ENCODE measurements at regions not wholly inside any gene's neighbourhood (a gene's known extent, or its start where the extent isn't known, plus 50 kb on each side); places are given as distances from the start of the nearest gene placed in this dataset.
"Not testable (repeated sequence)": the region's sequence is repeated elsewhere in the genome, so short reads cannot be mapped to it uniquely, and the experiment has no call there.

DNA sequence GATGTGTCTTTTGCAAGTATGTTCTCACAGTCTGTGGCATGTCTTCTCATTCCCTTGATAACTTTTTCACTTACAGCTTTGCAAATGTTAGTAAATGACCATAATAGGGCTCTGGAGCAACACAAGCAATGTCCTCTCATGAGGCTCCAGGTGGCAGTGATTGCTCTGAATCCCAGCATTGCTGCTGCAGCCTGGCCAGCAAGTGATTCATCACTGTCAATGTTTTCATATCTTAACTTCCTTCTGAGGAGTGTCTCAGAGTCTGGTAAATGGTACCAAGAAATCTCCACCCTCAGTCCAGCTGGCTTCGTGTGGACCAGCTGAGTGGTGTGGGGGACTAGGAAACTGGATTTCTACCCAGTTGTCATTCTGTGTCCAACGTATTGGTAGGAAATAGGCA lies 139.6 kb downstream of the MYLK4 start:
- DNase-seq: no peak

DNA sequence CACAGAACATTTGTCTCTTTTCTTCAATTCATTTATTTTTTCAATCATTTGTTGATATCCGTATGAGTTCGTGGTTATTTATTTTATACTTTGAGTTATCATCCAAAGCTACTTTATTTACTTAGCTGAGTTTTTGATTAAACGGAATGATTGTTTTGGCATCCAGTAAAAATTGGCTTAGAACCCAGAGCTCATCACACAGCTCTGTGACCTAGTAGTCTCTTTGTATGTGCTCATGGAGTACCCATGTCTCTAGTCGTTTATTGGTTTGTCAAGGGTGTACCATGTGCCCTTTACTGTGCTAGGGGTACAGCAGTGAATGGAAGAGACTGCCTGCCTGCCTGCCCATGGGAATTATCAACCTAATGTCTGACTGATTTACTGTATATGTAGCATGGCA lies 142.2 kb downstream of the MYLK4 start:
- no peak for DNase-seq

DNA sequence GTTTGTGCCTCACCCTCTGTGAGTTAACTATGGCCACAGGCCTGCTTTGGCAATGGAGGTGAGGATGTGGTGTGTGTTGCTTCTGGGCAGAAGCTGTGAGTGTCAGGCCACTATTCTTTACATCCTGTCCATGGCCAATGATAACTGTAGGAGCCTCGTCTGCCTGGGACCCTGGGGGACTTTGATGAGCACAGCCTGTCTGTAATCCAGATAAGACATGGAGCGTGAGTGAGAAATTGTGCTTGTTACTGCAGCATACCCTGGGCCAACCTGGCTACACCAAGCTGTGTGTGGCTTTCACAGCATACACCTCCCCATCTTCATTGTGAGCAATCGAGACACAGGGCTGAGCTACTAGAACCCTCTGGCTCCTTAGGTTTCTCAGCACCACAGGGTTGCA lies 150.4 kb downstream of the MYLK4 start:
- no peak for DNase-seq

DNA sequence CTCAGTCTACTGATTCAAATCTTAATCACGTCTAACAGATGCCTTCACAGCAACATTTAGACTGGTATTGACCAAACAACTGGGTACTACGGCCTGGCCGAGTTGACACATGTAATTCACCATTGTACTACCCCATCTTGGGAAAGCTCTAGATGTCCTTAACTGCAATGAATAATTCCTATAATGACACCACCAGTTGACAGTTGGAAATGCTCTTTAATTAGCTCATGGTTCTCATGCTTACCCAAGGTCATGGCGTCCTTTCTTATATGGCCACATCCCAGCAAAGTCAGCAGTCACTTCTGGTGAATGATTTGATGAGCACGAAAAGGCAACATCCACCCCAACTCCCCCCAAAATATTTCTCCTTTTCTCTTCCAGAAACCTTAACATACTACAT lies 150.9 kb downstream of the MYLK4 start:
- no peak for DNase-seq

DNA sequence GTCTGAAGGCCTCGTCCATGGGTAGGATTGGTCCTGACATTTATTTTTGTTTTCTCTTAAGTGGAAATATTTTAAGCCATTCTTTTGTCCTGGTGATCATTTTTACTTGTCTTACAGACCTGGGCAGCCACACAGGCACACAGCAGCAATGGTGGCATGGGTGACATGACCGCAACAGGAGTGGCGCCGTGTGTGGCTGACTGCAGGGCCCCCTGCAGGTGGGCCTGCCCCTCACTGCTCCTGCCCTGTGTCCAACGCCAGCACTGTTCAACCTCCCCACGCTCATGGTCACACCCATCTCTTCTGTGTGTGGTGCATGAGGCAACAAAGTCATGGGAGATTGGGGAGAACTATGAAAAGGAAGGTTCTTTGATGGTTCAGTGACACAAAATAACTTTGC lies 151.9 kb downstream of the MYLK4 start:
- DNase-seq: no peak

DNA sequence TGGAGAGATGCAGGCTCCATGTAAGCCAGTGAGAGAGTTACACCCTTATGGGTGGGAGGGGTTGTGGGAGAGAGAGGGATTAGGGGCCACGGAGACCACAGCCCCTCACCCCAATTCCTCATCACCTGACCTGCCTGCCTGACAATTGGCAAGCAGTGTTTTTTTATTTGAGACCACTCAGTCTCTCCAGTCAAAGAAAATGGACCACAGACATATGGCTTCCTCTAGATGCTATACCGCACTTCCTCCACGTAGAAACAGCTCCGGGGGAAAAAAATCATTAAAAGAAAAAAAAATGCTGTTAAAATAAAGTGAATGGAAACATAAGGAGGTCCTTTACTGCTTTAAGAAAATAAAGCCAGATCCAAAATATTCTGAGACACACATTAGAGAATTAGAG lies 152.7 kb downstream of the MYLK4 start:
- DNase-seq: no peak

DNA sequence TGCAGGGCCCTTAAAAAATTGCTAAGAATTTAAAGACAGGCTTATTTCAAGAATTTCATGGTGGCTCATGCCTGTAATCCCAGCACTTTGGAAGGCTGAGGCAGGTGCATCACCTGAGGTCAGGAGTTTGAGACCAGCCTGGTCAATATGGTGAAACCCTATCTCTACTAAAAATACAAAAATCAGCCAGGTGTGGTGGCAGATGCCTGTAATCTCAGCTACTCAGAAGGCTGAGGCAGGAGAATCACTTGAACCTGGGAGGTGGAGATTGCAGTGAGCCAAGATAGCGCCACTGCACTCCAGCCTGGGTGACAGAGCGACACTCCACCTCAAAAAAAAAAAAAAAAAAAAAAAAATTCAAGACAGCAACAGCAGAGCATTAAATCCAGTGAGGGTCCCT lies 153.3 kb downstream of the MYLK4 start:
- DNase-seq: not testable (repeated sequence)

DNA sequence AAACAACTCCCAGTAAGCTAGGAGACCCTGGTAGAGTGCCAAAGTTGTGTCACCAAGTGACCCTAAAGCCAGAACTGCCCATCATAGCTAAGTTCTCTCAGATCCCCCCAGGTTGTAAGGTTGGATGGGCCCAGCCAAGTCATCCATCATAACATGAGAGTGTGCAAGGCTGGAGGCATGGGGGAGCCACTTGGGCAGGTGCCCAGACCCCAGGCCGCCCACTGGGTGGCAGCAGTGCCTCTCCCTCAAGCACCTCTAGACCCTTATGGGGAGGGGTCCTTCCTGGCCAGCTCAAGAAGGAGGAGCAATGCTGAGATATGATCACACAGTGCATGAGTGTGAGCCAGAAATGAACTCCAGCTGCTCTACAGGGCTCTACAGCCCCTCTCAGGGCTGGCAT lies 154.5 kb downstream of the MYLK4 start:
- no peak for DNase-seq

DNA sequence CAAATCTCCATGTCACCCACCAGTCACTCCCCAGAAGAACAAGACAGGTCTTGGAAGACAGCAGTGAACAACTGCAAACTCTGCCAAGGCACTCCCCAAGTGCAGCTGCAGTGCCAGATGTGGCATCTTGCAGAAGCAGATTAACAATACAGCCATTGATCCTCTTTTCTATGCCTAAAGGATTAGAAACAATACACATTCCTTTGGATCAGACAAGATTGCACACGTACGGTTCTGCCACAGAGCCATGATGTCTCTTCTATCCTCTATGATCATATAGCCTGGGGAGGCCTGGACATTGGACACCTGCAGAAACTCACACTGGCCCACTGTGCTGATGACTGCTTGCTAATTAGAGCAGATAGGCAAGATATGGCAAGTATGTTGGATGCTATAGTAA lies 155.9 kb downstream of the MYLK4 start:
- no peak for DNase-seq

DNA sequence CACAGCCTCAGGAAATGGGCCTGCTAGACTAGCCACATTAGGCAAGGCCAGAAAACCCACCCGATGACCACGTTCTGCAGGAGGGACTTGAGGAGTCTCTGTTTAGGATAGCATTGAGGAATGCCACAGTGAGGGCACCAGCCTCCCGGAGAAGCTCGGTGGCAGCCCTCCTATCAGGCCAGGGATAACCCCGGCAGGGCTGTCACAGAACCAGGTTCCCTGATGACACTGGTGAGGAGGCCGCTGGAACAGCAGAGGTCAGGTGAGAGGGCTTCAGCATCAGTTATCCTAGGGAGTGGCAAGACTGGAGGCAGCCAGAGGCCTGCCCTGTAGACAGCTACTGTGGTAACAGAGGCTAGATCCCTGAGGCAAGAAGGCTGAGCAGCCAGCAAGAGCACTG lies 157.6 kb downstream of the MYLK4 start:
- no peak for DNase-seq

DNA sequence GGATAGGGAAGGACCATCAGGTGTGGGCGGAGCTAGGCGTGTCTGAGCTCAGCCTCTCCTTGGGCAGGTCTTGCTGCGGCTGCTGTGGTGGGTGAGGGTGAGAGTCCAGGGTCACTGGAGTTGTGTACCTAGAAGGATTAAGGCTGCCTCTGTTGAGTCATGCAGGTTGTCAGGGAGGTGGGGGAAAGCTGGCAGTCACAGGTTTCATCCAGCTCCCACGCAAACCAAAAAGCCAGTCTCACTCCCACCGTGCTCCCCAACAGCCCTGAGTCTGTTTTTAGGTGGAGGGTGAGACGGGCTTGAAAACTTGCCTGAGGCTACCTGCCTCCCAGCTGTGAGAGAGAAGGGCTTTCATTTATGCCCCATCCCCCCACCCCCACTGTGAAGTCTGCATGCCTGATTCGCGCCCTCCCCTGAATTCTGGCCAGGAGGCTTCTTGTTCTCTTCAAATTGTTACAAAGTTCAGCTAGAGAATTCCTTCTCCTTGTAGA lies 161.5 kb downstream of the MYLK4 start:
- no peak for DNase-seq

DNA sequence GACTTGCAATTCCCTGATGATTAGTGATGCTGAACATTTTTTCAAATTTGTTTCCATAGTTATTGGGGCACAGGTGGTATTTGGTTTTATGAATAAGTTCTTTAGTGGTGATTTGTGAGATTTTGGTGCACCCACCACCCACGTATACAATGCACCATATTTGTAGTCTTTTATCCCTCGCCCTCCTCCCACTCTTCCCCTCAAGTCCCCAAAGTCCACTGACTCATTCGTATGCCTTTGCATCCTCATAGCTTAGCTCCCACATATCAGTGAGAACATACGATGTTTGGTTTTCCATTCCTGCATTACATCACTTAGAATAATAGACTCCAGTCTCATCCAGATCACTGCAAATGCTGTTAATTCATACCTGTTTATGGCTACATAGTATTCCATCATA lies 167.3 kb downstream of the MYLK4 start:
- DNase-seq: no peak

DNA sequence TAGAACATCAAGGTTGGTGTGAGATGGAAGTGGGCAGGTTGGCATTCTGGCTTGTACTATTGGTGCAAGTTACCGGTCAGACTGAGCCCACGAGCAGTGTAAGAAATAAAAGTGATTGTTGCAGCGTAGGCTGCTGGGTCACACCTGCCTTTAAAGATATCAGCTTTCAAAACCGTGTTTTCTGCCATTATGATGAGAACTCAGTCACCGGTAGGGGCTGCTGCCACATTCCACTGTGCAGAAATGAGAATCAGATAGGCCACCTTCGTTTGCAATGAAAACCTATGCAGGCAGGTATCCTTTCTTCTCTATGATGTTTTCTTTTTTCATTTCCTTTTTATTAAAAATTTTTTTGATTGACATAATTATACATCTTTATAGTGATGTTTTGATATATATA lies 168.5 kb downstream of the MYLK4 start:
- no peak for DNase-seq

DNA sequence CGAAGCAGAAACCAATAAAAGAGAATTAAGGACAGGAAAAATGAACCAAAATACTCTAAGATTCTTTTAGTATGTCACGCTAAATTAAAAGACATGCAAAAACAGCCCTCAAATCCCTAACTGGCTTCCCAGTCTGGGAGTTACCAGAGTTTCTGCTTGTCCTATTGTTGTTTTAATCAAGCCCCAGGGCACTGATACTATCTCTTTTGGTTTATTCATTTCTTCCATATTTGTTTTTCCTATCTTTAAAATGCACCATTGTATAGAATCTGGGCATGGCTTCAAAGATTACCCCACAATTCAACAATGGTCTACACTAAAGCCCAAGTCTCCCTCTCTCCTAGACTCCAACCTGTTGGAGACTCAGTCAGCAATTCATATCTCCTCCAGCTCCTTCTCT lies 169.1 kb downstream of the MYLK4 start:
- no peak for DNase-seq

DNA sequence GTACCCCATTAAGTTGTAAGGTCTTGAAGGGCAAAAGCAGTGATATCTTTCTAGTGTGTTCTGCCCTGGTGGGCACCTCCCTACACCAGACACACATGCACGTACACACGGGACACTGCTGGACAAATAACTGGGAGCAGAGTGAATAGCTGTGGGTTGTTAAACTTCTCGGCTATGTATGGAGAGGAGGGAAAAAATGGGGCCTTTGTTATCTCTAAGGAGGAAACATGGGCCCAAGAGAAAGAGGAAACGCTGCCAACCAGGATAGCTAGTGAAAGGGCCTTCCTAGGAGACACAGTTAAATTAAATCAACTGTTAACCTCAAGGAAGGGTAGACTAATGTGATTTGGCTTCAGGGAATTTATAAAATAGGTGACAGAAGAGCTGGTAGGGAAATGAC lies 169.7 kb downstream of the MYLK4 start:
- no peak for DNase-seq

DNA sequence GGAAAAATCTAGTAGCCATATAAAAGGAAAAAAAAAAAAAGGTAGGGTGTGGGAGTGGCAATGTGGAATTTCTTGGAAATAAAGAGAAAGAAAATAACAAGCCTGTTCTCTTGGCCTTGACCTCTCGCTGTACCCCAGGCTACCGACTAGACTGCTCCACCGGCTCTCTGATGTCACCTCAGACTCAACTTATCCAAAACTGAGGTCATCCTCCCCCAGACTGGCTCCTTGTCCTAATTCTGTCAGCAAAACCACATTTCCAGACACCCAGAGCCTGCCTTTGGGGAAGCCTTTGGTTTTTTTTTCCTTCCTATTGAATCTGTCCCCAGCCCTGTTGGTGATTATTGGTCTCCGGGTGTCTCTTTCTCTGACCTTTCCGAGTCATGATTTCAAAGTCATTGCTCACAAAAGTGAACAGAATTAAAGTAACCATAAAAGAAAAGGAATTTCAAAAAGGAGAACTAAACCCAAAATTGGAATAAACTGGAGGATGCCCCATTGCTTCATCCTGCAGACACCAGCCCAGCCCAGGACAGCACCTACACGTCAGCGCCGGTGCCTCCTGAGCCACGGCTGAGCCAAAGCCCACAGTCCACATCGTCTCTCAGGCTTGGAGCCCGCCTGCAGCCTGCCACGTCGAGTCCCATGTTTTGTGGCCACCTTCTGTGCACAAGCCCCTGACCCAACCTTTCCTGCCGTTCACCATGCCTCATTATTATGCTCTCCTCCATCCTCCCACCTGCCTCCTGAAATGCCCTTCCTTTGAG lies 170.7 kb downstream of the MYLK4 start:
- no peak for DNase-seq

DNA sequence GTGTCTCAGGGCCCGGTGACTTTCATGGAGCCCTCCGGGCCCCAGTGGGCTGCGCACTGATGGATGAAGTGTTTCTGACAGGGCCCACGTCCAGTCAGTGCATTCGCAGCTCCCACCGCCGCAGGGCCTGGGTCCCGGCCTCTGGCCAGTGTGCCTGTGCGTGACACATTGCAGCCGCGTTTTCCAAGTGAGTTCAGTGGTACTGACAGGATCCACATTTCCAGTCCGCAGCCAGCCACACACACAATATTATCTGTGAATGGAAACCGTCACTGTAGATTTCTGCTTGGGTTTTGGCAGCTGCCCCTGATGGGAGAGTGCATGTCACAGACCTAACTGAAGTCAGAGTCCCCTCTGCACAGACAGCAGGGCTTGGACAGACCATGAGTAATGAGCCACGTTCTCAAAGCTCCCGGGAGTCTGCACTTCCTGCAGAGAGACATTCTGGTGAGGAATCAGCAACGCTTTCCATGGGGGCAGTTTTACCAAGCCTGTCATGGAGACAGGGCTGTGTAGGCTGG lies 171.4 kb downstream of the MYLK4 start:
- peak; percentile 47 for DNase-seq

DNA sequence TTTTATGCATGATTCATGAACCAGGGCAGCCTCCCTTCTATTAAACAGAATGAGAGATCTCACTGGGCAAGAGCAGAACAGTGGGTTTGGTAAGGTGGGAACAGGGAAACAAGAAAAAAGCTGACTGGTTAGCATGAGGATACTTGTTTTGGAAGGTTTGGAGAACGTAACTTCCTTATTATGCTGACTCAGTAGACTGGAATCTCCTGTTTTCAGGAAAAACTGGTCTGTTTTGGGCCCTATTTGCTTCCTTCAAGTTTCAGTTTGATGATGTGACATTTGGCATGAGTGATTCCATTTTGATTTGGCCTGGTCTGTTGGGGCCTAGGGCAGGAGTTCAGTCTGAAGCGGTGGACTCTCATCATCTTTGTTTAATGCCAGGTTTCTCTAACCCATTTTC lies 172.0 kb downstream of the MYLK4 start:
- peak; percentile 33 for DNase-seq

DNA sequence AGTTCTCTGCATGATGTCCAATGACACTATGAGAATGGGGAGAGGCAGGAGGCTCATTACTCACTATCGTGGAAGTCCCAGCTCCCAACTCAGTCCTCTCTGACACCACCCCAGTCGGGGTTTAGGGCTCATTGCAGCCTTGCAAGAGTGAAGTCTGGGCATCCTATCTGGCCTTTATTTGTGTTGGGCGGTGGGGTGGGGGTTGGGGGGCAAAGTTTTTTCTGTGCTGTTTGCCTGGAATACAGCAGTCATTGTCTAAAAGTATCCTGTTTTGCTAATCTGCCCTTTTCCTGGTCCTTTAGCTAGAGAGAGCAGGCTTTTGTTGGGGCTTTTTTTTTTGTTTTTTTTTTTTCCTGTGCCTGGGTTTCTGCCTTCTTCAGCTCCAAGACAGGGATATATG lies 174.2 kb downstream of the MYLK4 start:
- no peak for DNase-seq

DNA sequence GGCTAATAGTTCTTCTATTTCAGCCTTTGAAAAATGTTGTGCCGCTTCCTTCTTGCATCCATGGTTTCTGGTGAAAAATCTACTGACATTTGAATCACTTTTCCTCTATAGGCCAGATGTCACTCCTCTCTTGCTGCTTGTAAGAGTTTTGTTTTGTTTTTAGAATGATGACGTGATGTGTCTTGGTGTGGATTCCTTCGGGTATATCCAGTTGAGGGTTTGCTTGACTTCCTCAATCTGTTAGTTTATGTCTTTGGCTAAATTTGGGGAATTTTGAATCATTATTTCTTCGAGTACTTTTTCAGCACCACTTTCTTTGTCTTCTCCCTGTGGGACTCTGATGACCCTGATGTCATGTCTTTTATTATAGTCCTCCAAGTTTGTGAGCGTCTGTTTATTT lies 175.5 kb downstream of the MYLK4 start:
- no peak for DNase-seq

DNA sequence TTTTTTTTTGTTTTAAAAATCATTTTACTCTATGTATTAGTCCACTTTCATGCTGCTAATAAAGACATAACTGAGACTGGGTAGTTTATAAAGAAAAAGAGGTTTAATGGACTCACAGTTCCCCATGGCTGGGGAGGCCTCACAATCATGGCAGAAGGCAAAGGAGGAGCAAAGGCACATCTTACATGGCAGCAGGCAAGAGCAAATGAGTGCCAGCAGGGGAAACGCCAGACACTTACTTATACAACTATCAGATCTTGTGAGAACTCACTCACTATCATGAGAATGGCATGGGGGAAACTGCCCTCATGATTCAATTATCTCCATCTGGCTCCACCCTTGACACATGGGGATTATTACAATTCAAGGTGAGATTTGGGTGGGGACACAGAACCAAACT lies 181.3 kb downstream of the MYLK4 start:
- not testable (repeated sequence) for DNase-seq

DNA sequence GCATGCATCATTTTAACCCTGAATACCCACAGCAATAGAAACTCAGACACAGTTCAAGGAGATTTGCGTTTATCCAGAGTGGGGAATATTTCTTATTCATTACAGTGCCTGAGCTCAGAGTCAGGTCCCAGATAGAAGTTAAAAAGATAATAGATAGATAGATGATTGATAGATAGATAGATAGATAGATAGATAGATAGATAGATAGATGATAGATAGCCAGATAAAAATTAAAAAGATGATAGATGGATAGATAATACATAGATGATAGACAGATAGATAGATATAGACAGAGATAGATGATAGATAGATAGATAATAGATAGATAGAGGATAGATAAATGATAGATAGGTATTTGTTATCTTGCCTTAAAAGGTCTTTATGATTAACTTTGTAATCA lies 184.7 kb downstream of the MYLK4 start:
- DNase-seq: no peak

DNA sequence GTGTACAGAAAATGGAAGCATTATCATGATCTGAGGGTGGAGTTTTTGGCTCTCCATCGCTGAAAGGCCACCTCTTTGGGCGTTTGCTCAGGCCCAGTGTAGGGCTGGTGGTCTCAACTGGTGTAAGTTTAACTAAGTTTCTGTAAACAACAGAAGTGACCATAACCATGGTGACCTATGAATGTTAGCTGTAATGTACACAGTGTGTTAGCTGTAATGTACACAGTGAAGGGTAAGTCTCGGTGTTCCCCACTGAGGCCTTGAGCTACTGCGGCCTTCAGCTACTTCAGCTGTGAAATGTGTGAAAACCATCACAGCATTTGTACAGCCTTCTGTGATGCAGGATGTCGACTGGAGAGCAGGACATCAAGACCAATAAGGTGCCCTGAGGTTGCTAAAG lies 185.2 kb downstream of the MYLK4 start:
- no peak for DNase-seq

DNA sequence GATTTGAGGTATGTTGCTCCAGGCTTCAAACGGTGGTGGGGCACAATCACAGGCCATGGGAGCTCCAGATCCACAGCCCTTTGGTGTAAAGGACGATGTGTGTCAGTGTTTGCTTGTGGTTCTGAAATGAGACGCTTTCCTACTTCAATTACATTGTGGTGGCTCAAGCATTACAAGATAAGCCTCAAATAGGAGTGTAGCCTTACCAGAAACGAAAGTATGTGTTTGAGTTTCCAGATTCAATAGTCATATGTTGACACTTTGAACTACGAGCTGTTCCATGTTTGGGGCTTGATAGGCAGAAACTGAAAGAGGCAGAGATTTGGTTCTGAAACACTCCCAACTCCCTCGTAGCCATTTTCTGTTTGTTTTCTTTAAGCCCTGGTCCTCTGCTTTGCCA lies 187.1 kb downstream of the MYLK4 start:
- no peak for DNase-seq

Measured in fibroblast of skin of right biceps (primary cell).